Activated T-helper 2 cell treated with anti-CD3 and anti-CD28 coated beads, Interferon-gamma antibody, Interleukin-2, Interleukin-4, amounts not matched to agents 10 μg/mL and 5 μg/mL and 100 μg/mL, durations not matched to agents 14 hours and 24 hours and 36 hours (primary cell): ENCODE measurements at regions not wholly inside any gene's neighbourhood (a gene's known extent, or its start where the extent isn't known, plus 50 kb on each side); places are given as distances from the start of the nearest gene placed in this dataset.

Experiments used
- DNase-seq: peaks from one replicate; pipeline ENCODE4 v3.0.0; 2021; ENCODE audit warnings: low spot score
- H3K27ac Mint-ChIP-seq: one replicate; pipeline ENCODE4 v1.8.0; 2021; ENCODE audit warnings: mixed read lengths
- H3K27me3 Mint-ChIP-seq: one replicate; pipeline ENCODE4 v1.8.0; 2021; ENCODE audit warnings: low read depth, mixed read lengths
- H3K36me3 Mint-ChIP-seq: one replicate; pipeline ENCODE4 v1.8.0; 2021; ENCODE audit warnings: low read depth, mixed read lengths
- H3K4me1 Mint-ChIP-seq: one replicate; pipeline ENCODE4 v1.8.0; 2021; ENCODE audit warnings: low read depth, mixed read lengths
- H3K4me3 Mint-ChIP-seq: one replicate; pipeline ENCODE4 v1.8.0; 2021; ENCODE audit warnings: low read depth, mild to moderate bottlenecking, moderate library complexity, mixed read lengths
- H3K9me3 Mint-ChIP-seq: one replicate; pipeline ENCODE4 v1.8.0; 2021; ENCODE audit warnings: mixed read lengths
- intact Hi-C: fragments of 100-400 bp; cut with micrococcal nuclease; formaldehyde crosslinking; loops from one replicate; pipeline ENCODE4 v1.15.1; 2023

DNA sequence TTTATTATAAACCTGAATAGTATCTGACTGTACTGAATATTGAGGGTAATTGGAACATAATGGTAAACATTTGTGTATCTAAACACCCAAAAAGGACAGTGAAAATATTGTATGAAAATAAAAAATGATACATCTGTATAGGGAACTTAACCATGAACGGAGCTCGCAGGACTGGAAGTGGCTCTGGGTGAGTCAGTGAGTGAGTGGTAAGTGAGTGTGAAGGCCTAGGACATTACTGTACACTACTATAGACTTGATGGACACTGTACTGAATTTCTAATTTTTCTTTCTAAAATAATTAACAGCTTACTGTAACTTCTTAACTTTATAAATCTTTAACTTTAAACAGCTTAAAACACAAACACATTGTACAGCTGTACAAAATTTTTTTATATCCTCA is 454.5 kb upstream of the FZD8 start:
- intact Hi-C loops = no loop called here
- no peak for DNase-seq
- H3K9me3 Mint-ChIP-seq = peaks cover 11% of the 10 kb centered on the region
- H3K36me3 Mint-ChIP-seq = no peaks in the 10 kb centered on the region
- no peaks in the 10 kb centered on the region for H3K27me3 Mint-ChIP-seq
- H3K27ac Mint-ChIP-seq = no peak overlapping the region
- H3K4me1 Mint-ChIP-seq = no peaks in the 10 kb centered on the region
- H3K4me3 Mint-ChIP-seq = no peak overlapping the region

DNA sequence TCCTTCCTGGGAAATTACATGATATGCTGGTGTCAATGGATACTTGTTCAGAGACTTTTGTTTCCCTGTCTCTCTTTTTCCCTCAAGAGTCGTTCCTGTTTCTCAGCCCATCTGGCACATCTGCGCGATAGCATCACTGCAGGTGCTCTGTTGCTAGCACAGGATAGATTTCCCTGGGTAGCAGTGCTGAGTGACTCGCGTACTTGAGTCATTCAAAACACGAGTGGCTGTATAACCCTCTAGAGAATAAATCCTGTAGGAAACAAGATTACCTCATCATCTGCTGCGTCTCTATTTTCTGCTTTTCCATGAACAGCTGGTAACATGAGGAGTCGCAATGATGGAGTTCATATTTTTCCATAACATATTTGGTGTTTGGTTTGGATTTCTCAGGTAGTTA is 452.0 kb upstream of the FZD8 start:
- intact Hi-C loops = no loop called here
- Mint-ChIP-seq H3K9me3 (peaks cover 4% of the 10 kb centered on the region), H3K4me3 (no peak overlapping the region), H3K27ac (no peak overlapping the region), H3K27me3 (no peaks in the 10 kb centered on the region), H3K4me1 (no peaks in the 10 kb centered on the region), H3K36me3 (no peaks in the 10 kb centered on the region)
- no peak for DNase-seq

DNA sequence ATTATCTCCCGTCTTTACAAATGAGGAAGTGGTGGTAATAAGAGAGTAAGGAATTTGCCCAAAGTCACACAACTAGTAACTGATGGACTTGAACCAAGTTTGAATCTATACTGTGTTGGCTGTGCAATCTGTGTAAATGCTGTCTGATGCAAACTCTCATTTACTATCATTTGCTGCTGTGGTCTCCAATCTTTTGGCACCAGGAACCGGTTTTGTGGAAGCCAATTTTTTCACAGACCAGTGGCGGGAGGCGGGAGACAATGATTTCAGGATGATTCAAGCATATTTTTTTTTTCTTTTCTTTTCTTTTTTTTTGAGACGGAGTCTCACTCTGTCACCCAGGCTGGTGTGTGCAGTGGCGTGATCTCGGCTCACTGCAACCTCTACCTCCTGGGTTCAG is 450.0 kb upstream of the FZD8 start:
- no peaks in the 10 kb centered on the region for H3K36me3 Mint-ChIP-seq
- DNase-seq = no peak
- no peaks in the 10 kb centered on the region for H3K4me1 Mint-ChIP-seq
- intact Hi-C loops = no loop called here
- H3K4me3 Mint-ChIP-seq = no peak overlapping the region
- H3K9me3 Mint-ChIP-seq = peaks cover 3% of the 10 kb centered on the region
- no peak overlapping the region for H3K27ac Mint-ChIP-seq
- no peaks in the 10 kb centered on the region for H3K27me3 Mint-ChIP-seq

DNA sequence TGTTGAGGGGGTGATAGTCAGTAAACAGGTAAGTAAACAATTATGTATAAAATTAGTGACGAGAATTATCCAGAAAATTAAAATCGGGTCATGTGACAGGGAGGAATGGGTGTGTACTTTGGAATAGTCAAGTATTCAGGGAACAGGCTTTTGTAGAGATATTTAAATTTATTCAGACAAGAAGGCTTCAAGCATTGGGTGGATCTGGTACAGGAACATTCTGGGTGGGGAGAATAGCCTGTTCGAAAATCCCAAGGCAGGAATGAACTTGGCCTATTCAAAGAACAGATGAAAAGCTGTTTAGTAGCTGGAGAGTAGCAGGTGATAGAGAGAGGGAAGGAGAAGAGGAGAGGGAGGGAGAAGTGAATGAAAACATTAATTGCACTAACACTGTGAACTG is 448.9 kb upstream of the FZD8 start:
- no peak overlapping the region for H3K27ac Mint-ChIP-seq
- no peak for DNase-seq
- H3K4me3 Mint-ChIP-seq = no peak overlapping the region
- no peaks in the 10 kb centered on the region for H3K4me1 Mint-ChIP-seq
- H3K36me3 Mint-ChIP-seq = no peaks in the 10 kb centered on the region
- H3K27me3 Mint-ChIP-seq = no peaks in the 10 kb centered on the region
- intact Hi-C loops = no loop called here
- H3K9me3 Mint-ChIP-seq = peaks cover 7% of the 10 kb centered on the region

DNA sequence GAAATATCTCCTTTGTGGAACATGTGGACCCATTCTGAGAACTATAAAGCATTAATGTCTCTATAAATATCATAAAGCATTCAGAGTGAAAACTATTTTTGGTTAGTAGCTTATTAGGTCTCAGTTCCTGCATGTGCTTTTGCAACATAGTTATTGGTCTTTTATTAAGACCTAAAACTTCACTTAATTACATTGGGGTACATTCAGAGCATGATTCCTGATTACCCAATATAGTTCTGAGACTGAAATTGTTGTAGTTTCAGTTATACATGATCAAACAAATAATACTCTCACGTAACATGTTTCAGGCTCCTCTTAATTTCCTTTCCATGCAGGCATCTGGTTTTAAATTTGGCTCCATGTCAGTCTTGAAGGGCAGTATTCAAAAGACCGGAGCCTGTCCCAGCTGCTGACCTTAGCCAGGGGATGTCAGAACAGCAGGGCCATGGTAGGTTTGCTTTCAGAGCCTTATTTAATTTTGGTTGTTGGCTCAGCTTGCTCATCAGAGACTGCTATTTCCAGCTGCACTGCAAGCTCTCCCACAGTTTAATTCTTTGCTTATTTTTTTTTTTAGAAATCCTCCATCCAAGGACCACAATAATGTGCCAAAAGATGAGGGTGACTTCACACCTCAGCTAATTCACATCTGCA is 447.8 kb upstream of the FZD8 start:
- Mint-ChIP-seq H3K4me1 (no peaks in the 10 kb centered on the region), H3K9me3 (peaks cover 12% of the 10 kb centered on the region), H3K27ac (no peak overlapping the region), H3K36me3 (no peaks in the 10 kb centered on the region), H3K4me3 (no peak overlapping the region), H3K27me3 (no peaks in the 10 kb centered on the region)
- intact Hi-C loops = no loop called here
- no peak for DNase-seq

DNA sequence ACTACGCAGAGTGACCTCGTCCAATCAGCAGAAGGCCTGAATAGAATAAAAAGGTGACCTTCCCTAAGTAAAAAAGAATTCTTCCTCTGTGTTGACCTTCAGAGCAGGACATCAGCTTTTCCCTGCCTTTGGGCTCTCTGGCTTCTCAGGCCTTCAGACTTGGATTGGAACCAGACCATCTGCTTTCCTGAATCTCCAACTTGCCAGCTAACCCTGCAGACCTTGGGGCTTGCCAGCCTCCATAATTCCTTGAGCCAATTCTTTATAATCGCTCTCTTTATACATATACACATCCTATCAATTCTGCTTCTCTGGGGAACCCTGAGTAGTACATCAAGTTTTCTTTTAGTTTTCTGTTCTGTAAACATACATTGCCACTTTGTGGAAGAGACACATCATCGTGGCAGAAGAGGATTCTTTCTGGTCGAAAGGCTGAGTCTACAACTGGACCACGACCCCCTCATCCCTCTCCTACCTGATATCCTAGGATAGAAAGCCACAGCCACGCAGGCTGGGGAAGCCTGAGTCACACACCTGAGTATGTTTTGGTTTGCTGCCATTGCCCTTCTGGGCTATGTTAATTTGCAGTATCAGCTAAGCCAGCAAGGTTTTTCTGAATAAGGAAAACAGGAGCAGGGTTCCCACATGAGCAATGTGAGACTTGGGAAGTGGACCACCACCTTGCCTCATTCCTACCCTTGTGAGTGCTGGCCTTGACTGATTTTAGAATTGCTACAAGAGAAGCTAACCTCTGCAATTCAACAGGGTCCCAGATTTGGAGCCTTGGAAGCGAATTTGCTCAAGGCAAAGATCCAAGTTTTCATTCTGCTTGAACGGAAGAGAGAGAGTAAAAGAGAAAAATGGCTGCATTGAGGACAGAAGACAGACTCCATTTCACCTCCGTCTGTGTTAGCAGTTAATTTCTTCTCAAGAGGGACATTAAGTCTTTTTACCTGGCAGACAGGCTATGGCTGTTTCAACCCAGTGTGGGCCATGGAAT is 445.2 kb upstream of the FZD8 start:
- DNase-seq = no peak
- intact Hi-C loops = no loop called here
- Mint-ChIP-seq H3K27ac (no peak overlapping the region), H3K27me3 (no peaks in the 10 kb centered on the region), H3K4me3 (no peak overlapping the region), H3K4me1 (no peaks in the 10 kb centered on the region), H3K36me3 (no peaks in the 10 kb centered on the region), H3K9me3 (peaks cover 19% of the 10 kb centered on the region)

DNA sequence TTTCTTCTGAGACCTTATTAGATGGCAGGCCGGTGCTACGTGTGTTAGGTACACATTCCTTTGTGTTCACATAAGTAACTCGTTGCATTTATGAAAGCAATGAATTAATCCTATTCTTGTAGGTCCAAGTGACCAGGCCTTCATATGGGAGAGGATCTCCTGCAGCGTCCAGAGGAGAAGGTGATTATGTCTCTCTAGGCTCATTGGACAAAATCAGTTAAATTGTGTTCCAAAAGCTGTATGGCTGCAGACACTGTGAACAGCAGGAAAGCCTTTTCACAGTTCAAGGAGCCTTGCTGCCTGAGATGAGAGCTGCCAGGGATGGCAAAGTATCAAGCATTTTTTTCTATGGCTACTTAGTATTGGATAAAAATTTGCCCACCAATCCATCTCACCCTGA is 433.1 kb upstream of the FZD8 start:
- no peaks in the 10 kb centered on the region for H3K4me1 Mint-ChIP-seq
- intact Hi-C loops = no loop called here

DNA sequence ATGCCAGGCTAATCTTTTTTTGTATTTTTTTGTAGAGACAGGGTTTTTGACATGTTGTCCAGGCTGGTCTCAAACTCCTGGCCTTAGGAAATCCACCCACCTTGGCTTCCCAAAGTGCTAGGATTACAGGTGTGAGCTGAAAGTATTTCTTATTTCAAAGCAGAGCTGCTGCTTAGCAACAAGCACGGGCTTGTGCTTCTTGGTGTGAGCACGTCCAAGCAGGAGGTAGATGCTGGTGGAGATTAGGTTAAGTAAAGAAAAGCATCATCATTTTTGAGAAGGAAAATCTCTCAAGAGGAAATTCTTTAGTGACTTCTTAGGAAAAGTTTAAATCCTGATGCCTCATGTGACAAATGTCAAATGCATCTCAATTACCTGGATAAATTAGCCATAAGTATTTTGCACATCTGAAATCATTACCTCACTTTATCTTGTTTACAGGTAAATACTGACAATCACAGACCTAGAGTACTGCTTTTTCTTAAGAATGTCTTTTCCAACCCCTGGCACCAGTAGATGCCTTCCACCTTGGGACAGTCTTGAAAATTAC is 431.8 kb upstream of the FZD8 start:
- DNase-seq = no peak
- Mint-ChIP-seq H3K4me3 (no peak overlapping the region), H3K27ac (no peak overlapping the region), H3K36me3 (no peaks in the 10 kb centered on the region), H3K27me3 (no peaks in the 10 kb centered on the region), H3K9me3 (peaks cover 8% of the 10 kb centered on the region), H3K4me1 (no peaks in the 10 kb centered on the region)
- intact Hi-C loops = no loop called here

More for the DNA sequence above, 433.1 kb upstream of the FZD8 start:
- Mint-ChIP-seq H3K27me3 (no peaks in the 10 kb centered on the region), H3K27ac (no peak overlapping the region), H3K4me3 (no peak overlapping the region), H3K36me3 (no peaks in the 10 kb centered on the region), H3K9me3 (peaks cover 5% of the 10 kb centered on the region)
- DNase-seq = no peak

DNA sequence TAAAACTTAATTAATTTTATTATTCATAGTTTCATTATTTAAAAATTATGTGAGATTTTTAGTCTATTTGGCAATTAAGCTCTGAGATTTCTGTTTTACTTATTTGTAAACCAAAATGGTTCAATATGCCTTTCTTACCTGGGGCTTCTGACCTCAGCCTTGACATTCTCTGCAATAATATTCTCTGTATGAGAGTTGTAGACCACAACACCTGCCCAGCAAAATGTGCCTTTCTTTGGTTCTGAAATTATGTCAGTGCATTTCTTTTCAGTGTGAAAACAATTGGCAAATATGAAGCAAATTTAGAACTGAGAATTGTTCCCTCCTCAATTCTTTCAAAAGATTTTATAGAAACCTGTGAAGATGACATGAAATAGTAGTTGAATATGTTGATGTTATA is 426.4 kb upstream of the FZD8 start:
- H3K9me3 Mint-ChIP-seq = peaks cover 19% of the 10 kb centered on the region
- no peak overlapping the region for H3K4me3 Mint-ChIP-seq
- intact Hi-C loops = no loop called here
- no peak for DNase-seq
- H3K4me1 Mint-ChIP-seq = no peaks in the 10 kb centered on the region
- no peaks in the 10 kb centered on the region for H3K36me3 Mint-ChIP-seq
- H3K27ac Mint-ChIP-seq = no peak overlapping the region
- H3K27me3 Mint-ChIP-seq = no peaks in the 10 kb centered on the region

DNA sequence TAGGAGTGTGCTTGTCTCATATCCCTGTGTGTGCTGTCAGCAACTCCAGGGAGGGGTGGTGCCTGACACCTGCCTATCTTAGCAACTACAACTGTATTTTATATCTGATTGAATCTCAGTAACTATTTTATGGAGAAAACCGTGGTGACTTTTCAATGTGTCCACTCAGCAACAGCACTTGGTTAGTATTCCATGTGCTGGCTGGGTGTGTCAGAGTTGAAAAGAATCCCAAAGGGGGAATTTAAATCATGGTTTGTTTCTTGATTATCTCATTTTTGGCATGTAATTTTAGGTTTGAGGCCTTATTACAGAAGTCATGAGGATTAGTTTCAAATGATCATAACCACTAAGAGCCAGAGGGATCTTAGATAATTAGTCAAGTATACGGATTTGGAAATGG is 425.7 kb upstream of the FZD8 start:
- intact Hi-C loops = no loop called here
- no peak for DNase-seq
- no peaks in the 10 kb centered on the region for H3K36me3 Mint-ChIP-seq
- H3K27me3 Mint-ChIP-seq = no peaks in the 10 kb centered on the region
- H3K9me3 Mint-ChIP-seq = peaks cover 26% of the 10 kb centered on the region
- no peaks in the 10 kb centered on the region for H3K4me1 Mint-ChIP-seq
- H3K4me3 Mint-ChIP-seq = no peak overlapping the region
- no peak overlapping the region for H3K27ac Mint-ChIP-seq

DNA sequence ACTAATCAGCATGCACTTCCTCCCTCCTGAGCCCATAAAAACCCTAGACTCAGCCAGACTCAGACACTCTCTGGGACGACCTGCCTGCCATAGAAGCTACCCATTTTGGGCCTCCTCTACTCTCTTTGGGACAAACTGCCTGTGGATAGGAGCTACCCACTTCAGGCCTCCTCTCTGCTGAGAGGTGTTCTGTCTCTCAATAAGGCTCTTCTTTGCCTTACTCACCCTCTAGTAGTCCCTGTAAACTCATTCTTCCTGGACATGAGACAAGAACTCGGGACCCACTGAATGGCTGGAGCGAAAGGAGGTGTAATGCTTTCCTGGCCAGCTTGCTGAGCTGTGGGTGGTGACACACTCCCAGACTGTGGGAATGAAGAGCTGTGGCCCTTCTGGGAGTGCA is 424.8 kb upstream of the FZD8 start:
- H3K9me3 Mint-ChIP-seq = peaks cover 28% of the 10 kb centered on the region
- H3K27ac Mint-ChIP-seq = no peak overlapping the region
- no peaks in the 10 kb centered on the region for H3K27me3 Mint-ChIP-seq
- DNase-seq = no peak
- H3K4me1 Mint-ChIP-seq = no peaks in the 10 kb centered on the region
- intact Hi-C loops = no loop called here
- no peak overlapping the region for H3K4me3 Mint-ChIP-seq
- no peaks in the 10 kb centered on the region for H3K36me3 Mint-ChIP-seq

DNA sequence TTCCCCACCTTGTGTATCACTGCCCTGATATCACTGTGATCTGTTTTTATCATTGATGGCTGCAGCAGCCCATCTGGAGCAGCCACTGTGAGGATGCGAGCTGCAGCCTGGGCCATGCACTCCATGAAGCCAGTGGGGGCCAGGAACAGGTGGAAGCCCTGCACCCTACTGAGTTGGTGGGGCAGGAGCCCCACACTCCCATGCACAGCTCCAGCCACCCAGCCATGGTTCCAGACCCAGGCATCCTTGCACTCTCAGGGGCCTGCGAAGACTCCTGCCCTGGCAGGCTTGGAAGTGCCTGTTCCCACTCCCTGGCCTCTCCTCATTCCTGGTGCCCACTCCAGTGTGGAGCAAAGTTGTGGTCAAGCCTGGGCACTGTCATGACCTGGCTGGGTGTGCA is 424.0 kb upstream of the FZD8 start:
- Mint-ChIP-seq H3K36me3 (no peaks in the 10 kb centered on the region), H3K4me3 (no peak overlapping the region), H3K27me3 (no peaks in the 10 kb centered on the region), H3K9me3 (peaks cover 28% of the 10 kb centered on the region), H3K4me1 (no peaks in the 10 kb centered on the region), H3K27ac (no peak overlapping the region)
- intact Hi-C loops = no loop called here
- DNase-seq = no peak

DNA sequence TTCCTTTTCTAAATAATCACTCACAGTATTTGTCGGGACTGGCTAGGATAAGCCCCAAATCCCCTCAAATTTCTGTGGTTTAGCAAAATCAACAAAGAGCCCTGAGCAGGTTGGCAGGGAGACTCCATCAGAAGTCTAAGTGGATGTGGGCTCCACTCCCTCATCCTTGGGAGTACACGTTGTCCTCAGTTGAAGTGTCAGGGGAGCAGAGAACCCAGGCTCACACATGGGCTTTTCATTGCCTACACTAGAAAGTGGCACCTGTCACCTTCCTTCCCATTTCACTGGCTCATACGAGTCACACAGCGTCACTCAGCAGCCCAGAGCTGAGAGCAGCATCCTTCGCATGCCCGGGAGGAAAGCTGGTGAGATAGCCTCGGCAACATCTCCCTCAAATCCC is 421.3 kb upstream of the FZD8 start:
- H3K36me3 Mint-ChIP-seq = no peaks in the 10 kb centered on the region
- intact Hi-C loops = no loop called here
- no peak overlapping the region for H3K27ac Mint-ChIP-seq
- no peaks in the 10 kb centered on the region for H3K27me3 Mint-ChIP-seq
- H3K4me3 Mint-ChIP-seq = no peak overlapping the region
- H3K9me3 Mint-ChIP-seq = peaks cover 34% of the 10 kb centered on the region
- no peak for DNase-seq
- no peaks in the 10 kb centered on the region for H3K4me1 Mint-ChIP-seq
